HEK293T (cell line): ENCODE measurements at regions not wholly inside any gene's neighbourhood (a gene's known extent, or its start where the extent isn't known, plus 50 kb on each side); places are given as distances from the start of the nearest gene placed in this dataset.

Experiments
- BHLHE40 ChIP-seq: fragments of 450-650 bp; IDR thresholded peaks from 2 replicates; pipeline ENCODE4 v1.6.1; 2016; ENCODE audit warnings: mild to moderate bottlenecking, moderate library complexity, borderline replicate concordance
- CTBP1 ChIP-seq: fragments of 450-650 bp; IDR thresholded peaks from 2 replicates; pipeline ENCODE4 v1.6.1; 2016; ENCODE audit warnings: borderline replicate concordance
- ELF4 ChIP-seq: fragments of 450-650 bp; IDR thresholded peaks from 2 replicates; pipeline ENCODE4 v1.6.1; 2017; ENCODE audit warnings: antibody characterized with exemption
- FOXA1 ChIP-seq: fragments of 450-650 bp; IDR thresholded peaks from 2 replicates; pipeline ENCODE4 v1.6.1; 2016; ENCODE audit warnings: mild to moderate bottlenecking
- FOXK2 ChIP-seq: fragments of 450-650 bp; IDR thresholded peaks from 2 replicates; pipeline ENCODE4 v1.6.1; 2016; ENCODE audit warnings: mild to moderate bottlenecking
- FOXM1 ChIP-seq: fragments of 450-650 bp; IDR thresholded peaks from 2 replicates; pipeline ENCODE4 v1.6.1; 2017; ENCODE audit warnings: mild to moderate bottlenecking, borderline replicate concordance
- HDGF ChIP-seq: fragments of 450-650 bp; IDR thresholded peaks from 2 replicates; pipeline ENCODE4 v1.6.1; 2017; ENCODE audit warnings: antibody characterized with exemption, borderline replicate concordance
- NFRKB ChIP-seq: fragments of 450-650 bp; IDR thresholded peaks from 2 replicates; pipeline ENCODE4 v1.6.1; 2016; ENCODE audit warnings: mild to moderate bottlenecking, moderate library complexity
- PKNOX1 ChIP-seq: fragments of 450-650 bp; IDR thresholded peaks from 2 replicates; pipeline ENCODE4 v1.6.1; 2016
- SP1 ChIP-seq: fragments of 450-650 bp; IDR thresholded peaks from 2 replicates; pipeline ENCODE4 v1.6.1; 2017
- SUZ12 ChIP-seq: fragments of 450-650 bp; IDR thresholded peaks from 2 replicates; pipeline ENCODE4 v1.6.1; 2016; ENCODE audit warnings: mild to moderate bottlenecking
- TARDBP ChIP-seq: fragments of 450-650 bp; IDR thresholded peaks from 2 replicates; pipeline ENCODE4 v1.6.1; 2016
- ZNF384 ChIP-seq: fragments of 450-650 bp; IDR thresholded peaks from 2 replicates; pipeline ENCODE4 v1.6.1; 2016

DNA sequence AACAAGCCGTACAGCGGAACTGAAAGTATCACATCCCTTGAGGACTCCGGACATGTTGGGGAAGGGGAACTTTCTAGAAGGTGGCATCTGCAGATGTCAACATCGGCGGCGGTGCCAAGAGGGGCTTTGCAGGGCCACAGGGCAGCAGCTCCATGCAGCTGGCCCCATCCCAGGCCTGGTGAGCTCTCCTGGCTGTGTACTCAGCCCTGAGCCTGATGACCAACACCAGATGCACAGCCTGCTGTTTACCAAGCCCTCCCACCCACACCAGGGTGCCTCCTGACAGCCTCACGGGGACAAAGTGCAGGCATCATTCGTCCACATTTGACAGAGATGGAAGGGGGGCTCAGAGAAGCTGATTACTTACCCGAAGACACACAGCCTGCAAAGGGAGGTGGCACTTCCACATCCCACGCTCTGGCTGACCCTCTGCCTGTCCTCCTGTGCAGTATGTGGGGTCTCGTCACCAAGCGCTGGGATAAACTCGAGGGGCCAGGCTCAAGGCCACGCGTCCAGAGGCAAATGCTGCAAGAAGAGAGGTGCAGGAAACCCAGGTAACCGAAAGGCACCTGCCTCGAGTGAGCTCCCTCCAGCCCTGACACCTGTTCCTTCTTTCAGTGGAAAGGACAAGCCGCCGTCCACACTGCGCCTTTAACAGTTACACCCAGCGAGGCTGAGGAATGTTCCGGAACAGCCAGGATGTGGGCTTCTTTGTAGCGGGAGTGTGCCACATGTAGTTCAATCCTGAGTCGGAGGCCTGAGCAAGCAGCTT, 69.0 kb upstream of the ASAP2 start:
- TF ChIP-seq HDGF (no peak), CTBP1 (no peak), ELF4 (no peak), FOXM1 (no peak), SP1 (no peak), SUZ12 (no peak), ZNF384 (no peak), BHLHE40 (no peak), TARDBP (no peak), NFRKB (no peak), FOXK2 (no peak), PKNOX1 (no peak), FOXA1 (no peak)
